WERI-Rb-1 (cell line): ENCODE measurements at regions not wholly inside any gene's neighbourhood (a gene's known extent, or its start where the extent isn't known, plus 50 kb on each side); places are given as distances from the start of the nearest gene placed in this dataset.

Experiments
- DNase-seq: peaks from one replicate; pipeline ENCODE4 v3.0.0-alpha.2; 2020
- H3K27ac ChIP-seq: fragments of 250-450 bp; sonication (Bioruptor Pico); 2 replicates; pipeline ENCODE4 v1.5.1; 2020; ENCODE audit warnings: mild to moderate bottlenecking, moderate library complexity
- H3K27me3 ChIP-seq: fragments of 250-450 bp; sonication (Bioruptor Pico); 2 replicates; pipeline ENCODE4 v1.5.1; 2021; ENCODE audit warnings: mild to moderate bottlenecking, low read depth, moderate library complexity; ENCODE audit not compliant: insufficient read depth, severe bottlenecking
- H3K36me3 ChIP-seq: fragments of 250-450 bp; sonication (Bioruptor Pico); 2 replicates; pipeline ENCODE4 v1.5.1; 2020; ENCODE audit warnings: mild to moderate bottlenecking, moderate library complexity
- H3K4me3 ChIP-seq: 2 replicates; pipeline ENCODE4 v1.5.1; 2011; ENCODE audit warnings: low read depth, mild to moderate bottlenecking, control low read depth, low read length
- H3K9me3 ChIP-seq: fragments of 250-450 bp; sonication (Bioruptor Pico); 2 replicates; pipeline ENCODE4 v1.5.1; 2021; ENCODE audit warnings: mild to moderate bottlenecking, moderate library complexity; ENCODE audit not compliant: severe bottlenecking
- TF ChIP-seq, protein P1 (sequence below): IDR thresholded peaks from 2 replicates; pipeline ENCODE4 v1.5.1; 2011; ENCODE audit warnings: low read depth, mild to moderate bottlenecking, control low read depth, inconsistent platforms, low read length

DNA sequence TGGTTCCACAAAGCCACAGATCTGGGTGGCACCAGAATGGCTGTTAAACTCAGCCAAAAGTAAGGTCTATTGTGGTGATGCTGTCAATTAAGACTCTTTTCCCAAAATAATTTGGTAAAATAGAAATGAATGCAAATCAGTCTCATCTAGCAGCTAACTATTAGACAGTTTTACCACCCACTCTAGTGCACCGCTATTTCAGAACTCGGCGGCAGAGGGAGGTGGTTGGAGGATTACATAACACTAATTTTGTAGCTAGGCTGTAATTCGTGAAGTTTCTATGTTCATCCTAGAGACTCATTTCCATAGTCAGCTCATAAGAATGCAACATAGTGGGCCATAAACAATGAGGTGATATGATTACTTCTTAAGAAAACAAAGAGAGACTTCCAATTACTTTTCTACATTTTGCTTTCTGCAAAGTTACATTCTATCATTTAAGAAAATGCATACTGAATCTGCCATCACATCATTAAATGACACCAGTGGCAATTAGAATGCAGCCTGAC, 413.8 kb downstream of the FBXO15 start:
- no peak for DNase-seq
- Histone ChIP-seq H3K4me3 (no peak overlapping the region), H3K9me3 (no peaks in the 10 kb centered on the region), H3K27ac (no peak overlapping the region), H3K27me3 (no peaks in the 10 kb centered on the region), H3K36me3 (no peaks in the 10 kb centered on the region)
- TF ChIP-seq, protein P1, sequence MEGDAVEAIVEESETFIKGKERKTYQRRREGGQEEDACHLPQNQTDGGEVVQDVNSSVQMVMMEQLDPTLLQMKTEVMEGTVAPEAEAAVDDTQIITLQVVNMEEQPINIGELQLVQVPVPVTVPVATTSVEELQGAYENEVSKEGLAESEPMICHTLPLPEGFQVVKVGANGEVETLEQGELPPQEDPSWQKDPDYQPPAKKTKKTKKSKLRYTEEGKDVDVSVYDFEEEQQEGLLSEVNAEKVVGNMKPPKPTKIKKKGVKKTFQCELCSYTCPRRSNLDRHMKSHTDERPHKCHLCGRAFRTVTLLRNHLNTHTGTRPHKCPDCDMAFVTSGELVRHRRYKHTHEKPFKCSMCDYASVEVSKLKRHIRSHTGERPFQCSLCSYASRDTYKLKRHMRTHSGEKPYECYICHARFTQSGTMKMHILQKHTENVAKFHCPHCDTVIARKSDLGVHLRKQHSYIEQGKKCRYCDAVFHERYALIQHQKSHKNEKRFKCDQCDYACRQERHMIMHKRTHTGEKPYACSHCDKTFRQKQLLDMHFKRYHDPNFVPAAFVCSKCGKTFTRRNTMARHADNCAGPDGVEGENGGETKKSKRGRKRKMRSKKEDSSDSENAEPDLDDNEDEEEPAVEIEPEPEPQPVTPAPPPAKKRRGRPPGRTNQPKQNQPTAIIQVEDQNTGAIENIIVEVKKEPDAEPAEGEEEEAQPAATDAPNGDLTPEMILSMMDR = no peak

DNA sequence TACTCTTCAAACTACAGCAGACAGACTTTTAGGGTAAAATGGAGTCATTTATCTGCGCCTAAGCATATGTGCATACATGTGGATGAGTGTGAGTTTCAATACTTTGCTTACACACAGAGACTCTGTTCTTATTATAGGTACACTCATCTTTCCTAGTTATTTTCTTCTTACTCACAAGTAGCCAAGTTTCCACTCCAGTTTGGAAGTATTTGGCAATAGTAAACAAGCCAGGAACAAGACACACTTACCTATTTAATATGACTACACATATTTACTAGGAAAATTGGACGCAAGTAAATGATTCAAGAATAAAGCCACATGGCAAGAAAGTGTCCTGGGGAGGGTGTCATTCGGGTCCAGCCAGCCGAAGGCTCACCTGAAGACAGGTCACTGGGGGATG, 414.3 kb downstream of the FBXO15 start:
- Histone ChIP-seq H3K36me3 (no peaks in the 10 kb centered on the region), H3K9me3 (no peaks in the 10 kb centered on the region), H3K27ac (no peak overlapping the region), H3K27me3 (no peaks in the 10 kb centered on the region), H3K4me3 (no peak overlapping the region)
- TF ChIP-seq, protein P1 = no peak
- no peak for DNase-seq

GRCh38 chr18:73728657-73729056, 419.0 kb downstream of the FBXO15 start:
- Histone ChIP-seq H3K4me3 (no peak overlapping the region), H3K9me3 (no peaks in the 10 kb centered on the region), H3K27me3 (no peaks in the 10 kb centered on the region), H3K27ac (no peak overlapping the region), H3K36me3 (no peaks in the 10 kb centered on the region)
- no peak for DNase-seq
- TF ChIP-seq, protein P1 = no peak

GRCh38 chr18:73724958-73725357, 422.7 kb downstream of the FBXO15 start:
- TF ChIP-seq, protein P1 = no peak
- no peak for DNase-seq
- Histone ChIP-seq H3K9me3 (no peaks in the 10 kb centered on the region), H3K36me3 (no peaks in the 10 kb centered on the region), H3K4me3 (no peak overlapping the region), H3K27me3 (no peaks in the 10 kb centered on the region), H3K27ac (no peak overlapping the region)

GRCh38 chr18:73719611-73720010, 428.0 kb downstream of the FBXO15 start:
- H3K27ac ChIP-seq = no peak overlapping the region
- no peaks in the 10 kb centered on the region for H3K36me3 ChIP-seq
- no peaks in the 10 kb centered on the region for H3K27me3 ChIP-seq
- H3K4me3 ChIP-seq = no peak overlapping the region
- DNase-seq = no peak
- no peaks in the 10 kb centered on the region for H3K9me3 ChIP-seq
- TF ChIP-seq, protein P1 = no peak

- Histone ChIP-seq H3K9me3 (no peaks in the 10 kb centered on the region), H3K27me3 (no peaks in the 10 kb centered on the region), H3K4me3 (no peak overlapping the region), H3K36me3 (no peaks in the 10 kb centered on the region), H3K27ac (no peak overlapping the region)
- DNase-seq = no peak
- TF ChIP-seq, protein P1 = no peak
These were observed 430.1 kb downstream of the FBXO15 start for GRCh38 chr18:73717570-73717969.
